B cell (primary cell): ENCODE measurements at regions not wholly inside any gene's neighbourhood (a gene's known extent, or its start where the extent isn't known, plus 50 kb on each side); places are given as distances from the start of the nearest gene placed in this dataset.

Experiments used
- EZH2 ChIP-seq: IDR thresholded peaks from 2 replicates; pipeline ENCODE4 v1.6.1; 2012; ENCODE audit warnings: borderline replicate concordance, low read depth, mild to moderate bottlenecking, moderate library complexity, low read length; ENCODE audit not compliant: insufficient read depth, poor library complexity, severe bottlenecking
- TF ChIP-seq, protein P1 (sequence below): fragments of 200-600 bp; IDR thresholded peaks from one replicate; pipeline ENCODE4 v1.8.0; 2022; ENCODE audit warnings: antibody characterized with exemption, mild to moderate bottlenecking

DNA sequence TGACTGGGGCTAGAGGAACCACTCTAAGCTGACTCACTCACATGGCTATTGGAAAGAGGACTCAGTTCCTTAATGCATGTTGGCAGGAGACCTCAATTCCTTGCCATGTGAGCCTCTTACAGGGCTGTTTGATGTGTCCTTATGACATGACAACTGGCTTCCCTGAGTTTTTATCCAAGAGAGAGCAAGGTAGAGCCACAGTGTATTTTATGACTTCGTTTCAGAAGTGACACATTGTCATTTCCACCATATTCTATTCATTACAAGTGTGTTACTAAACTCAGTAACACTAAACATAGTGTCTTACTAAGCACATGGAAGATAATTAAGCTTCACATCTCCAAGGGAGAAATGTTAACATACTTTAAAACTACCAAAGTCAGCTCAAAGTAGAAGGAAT, 98.2 kb downstream of the ZNF777 start:
- TF ChIP-seq, protein P1, sequence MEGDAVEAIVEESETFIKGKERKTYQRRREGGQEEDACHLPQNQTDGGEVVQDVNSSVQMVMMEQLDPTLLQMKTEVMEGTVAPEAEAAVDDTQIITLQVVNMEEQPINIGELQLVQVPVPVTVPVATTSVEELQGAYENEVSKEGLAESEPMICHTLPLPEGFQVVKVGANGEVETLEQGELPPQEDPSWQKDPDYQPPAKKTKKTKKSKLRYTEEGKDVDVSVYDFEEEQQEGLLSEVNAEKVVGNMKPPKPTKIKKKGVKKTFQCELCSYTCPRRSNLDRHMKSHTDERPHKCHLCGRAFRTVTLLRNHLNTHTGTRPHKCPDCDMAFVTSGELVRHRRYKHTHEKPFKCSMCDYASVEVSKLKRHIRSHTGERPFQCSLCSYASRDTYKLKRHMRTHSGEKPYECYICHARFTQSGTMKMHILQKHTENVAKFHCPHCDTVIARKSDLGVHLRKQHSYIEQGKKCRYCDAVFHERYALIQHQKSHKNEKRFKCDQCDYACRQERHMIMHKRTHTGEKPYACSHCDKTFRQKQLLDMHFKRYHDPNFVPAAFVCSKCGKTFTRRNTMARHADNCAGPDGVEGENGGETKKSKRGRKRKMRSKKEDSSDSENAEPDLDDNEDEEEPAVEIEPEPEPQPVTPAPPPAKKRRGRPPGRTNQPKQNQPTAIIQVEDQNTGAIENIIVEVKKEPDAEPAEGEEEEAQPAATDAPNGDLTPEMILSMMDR, result no peak
- no peak for TF ChIP-seq EZH2
